AG04450 (cell line): ENCODE measurements at regions not wholly inside any gene's neighbourhood (a gene's known extent, or its start where the extent isn't known, plus 50 kb on each side); places are given as distances from the start of the nearest gene placed in this dataset.
A peak's percentile ranks its signal among the peaks of the same experiment; 100 is the strongest.

ENCODE experiments used
- CTCF ChIA-PET: fragments of 300-600, 350-600 bp; formaldehyde crosslinking; extraction: SDS; loops from one replicate; lab custom pipeline; 2022; ENCODE audit warnings: antibody characterized with exemption, inconsistent platforms; lab: Charles Lee
- POLR2A ChIA-PET: fragments of 350-600 bp; formaldehyde crosslinking; extraction: SDS; loops from one replicate; lab custom pipeline; 2021; ENCODE audit warnings: antibody characterized with exemption, inconsistent platforms; lab: Yijun Ruan, JAX
- DNase-seq: peaks from one replicate; pipeline ENCODE4 v3.0.0-alpha.2; 2011; ENCODE audit warnings: low read depth, low spot score
- H3K27ac ChIP-seq: one replicate; pipeline ENCODE4 v1.5.1; 2012; ENCODE audit warnings: low read depth, low read length, control low read depth
- H3K27me3 ChIP-seq: one replicate; pipeline ENCODE4 v1.6.0; 2012; ENCODE audit warnings: low read length; ENCODE audit not compliant: control insufficient read depth, insufficient read depth
- H3K4me3 ChIP-seq: 2 replicates; pipeline ENCODE4 v1.5.1; 2011; ENCODE audit warnings: mild to moderate bottlenecking, low read depth, low read length, control low read depth
- H3K9me3 ChIP-seq: 2 replicates; pipeline ENCODE4 v1.5.1; 2012; ENCODE audit warnings: low read length; ENCODE audit not compliant: control insufficient read depth, insufficient read depth
- CTCF ChIP-seq: IDR thresholded peaks from 2 replicates; pipeline ENCODE4 v1.5.1; 2011; ENCODE audit warnings: low read depth, low read length, control low read depth, inconsistent platforms

GRCh38 chr4:180741703-180742102 lies 1501.5 kb upstream of the TENM3 start:
- DNase-seq = no peak
- Histone ChIP-seq H3K9me3 (no peaks in the 10 kb centered on the region), H3K4me3 (no peak overlapping the region), H3K27me3 (no peaks in the 10 kb centered on the region), H3K27ac (no peak overlapping the region)
- TF ChIP-seq CTCF = no peak
- ChIA-PET CTCF (no interaction called here), POLR2A (no interaction called here)

- POLR2A ChIA-PET = no interaction called here
- Histone ChIP-seq H3K9me3 (no peaks in the 10 kb centered on the region), H3K27me3 (no peaks in the 10 kb centered on the region), H3K27ac (no peak overlapping the region), H3K4me3 (no peak overlapping the region)
- TF ChIP-seq CTCF = no peak
- CTCF ChIA-PET = interaction anchor here (1.5 kb wide), 1 partner anchor 79 kb away, joined by 4 read pairs; no protein-coding TSS in a partner anchor
- no peak for DNase-seq
These were observed 1498.2 kb upstream of the TENM3 start for GRCh38 chr4:180745019-180745418.

GRCh38 chr4:180751009-180751408 lies 1492.2 kb upstream of the TENM3 start:
- ChIA-PET CTCF (interaction anchor here (0.8 kb wide), 1 partner anchor 84 kb away, joined by 4 read pairs; no protein-coding TSS in a partner anchor), POLR2A (no interaction called here)
- Histone ChIP-seq H3K27me3 (no peaks in the 10 kb centered on the region), H3K27ac (no peak overlapping the region), H3K9me3 (no peaks in the 10 kb centered on the region), H3K4me3 (no peak overlapping the region)
- peak; percentile 6 for DNase-seq
- no peak for TF ChIP-seq CTCF

GRCh38 chr4:180757927-180758326 lies 1485.3 kb upstream of the TENM3 start:
- ChIA-PET POLR2A (no interaction called here), CTCF (no interaction called here)
- H3K4me3 ChIP-seq = no peak overlapping the region

GRCh38 chr4:180766045-180766444 lies 1477.2 kb upstream of the TENM3 start:
- H3K4me3 ChIP-seq = no peak overlapping the region
- DNase-seq = no peak
- TF ChIP-seq CTCF = no peak
- no peaks in the 10 kb centered on the region for H3K27me3 ChIP-seq
- no peak overlapping the region for H3K27ac ChIP-seq
- ChIA-PET CTCF (no interaction called here), POLR2A (no interaction called here)
- H3K9me3 ChIP-seq = no peaks in the 10 kb centered on the region

More at GRCh38 chr4:180757927-180758326, 1485.3 kb upstream of the TENM3 start:
- DNase-seq = no peak
- Histone ChIP-seq H3K9me3 (no peaks in the 10 kb centered on the region), H3K27me3 (no peaks in the 10 kb centered on the region), H3K27ac (no peak overlapping the region)
- TF ChIP-seq CTCF = peak; percentile 39
